GM12864 (cell line): ENCODE measurements at regions not wholly inside any gene's neighbourhood (a gene's known extent, or its start where the extent isn't known, plus 50 kb on each side); places are given as distances from the start of the nearest gene placed in this dataset.

Experiments
- DNase-seq: peaks from one replicate; pipeline ENCODE4 v3.0.0-alpha.2; 2011; ENCODE audit warnings: low read depth
- H3K4me3 ChIP-seq: 2 replicates; pipeline ENCODE4 v1.5.1; 2011; ENCODE audit warnings: mild to moderate bottlenecking, low read depth, low read length, control low read depth
- CTCF ChIP-seq: IDR thresholded peaks from 2 replicates; pipeline ENCODE4 v1.5.1; 2011; ENCODE audit warnings: low read depth, mild to moderate bottlenecking, moderate library complexity, low read length, control low read depth, inconsistent platforms; ENCODE audit errors: missing control alignments

DNA sequence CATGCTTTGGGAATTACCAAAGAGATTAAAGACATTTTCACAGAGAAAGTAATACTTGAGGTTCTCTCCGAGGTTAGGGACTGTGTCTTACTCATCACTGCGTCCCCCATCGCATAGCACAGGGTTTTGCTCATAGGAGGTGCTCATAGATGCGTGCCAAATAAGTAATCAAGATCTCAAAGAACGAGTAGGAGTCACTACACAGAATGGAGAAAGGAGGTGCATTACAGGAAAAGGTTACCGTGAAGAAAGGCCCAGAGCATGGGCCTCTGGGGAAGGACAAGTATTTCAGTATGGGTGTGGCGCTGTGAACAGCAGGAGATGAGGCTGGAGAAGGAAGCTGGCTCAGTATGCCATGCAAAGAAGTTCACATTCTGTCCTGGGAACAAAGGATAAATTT lies 182.4 kb downstream of the ACTL7B start:
- DNase-seq: no peak
- no peak for TF ChIP-seq CTCF
- H3K4me3 ChIP-seq: no peak overlapping the region

GRCh38 chr9:108672475-108673190 lies 183.2 kb downstream of the ACTL7B start:
- no peak for TF ChIP-seq CTCF
- no peak for DNase-seq
- H3K4me3 ChIP-seq: no peak overlapping the region

DNA sequence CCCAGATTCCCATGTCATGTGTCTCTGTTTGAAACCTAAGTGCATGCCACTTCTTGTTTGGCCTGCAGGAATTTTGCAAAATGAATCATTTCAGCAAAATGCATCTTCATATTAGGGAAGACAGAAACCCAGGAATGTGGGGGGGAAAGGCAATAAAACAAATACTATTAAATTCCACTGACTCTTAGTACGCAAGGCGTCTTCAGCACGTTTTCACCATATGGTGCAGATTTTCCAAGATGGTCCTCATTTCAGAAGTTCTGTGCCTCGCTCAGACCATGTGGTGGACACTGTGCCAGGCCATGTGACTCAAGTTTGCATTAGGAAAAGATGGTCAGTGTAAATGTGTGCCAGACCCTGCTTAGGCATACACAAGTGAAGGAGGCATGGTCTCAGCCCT lies 184.0 kb downstream of the ACTL7B start:
- H3K4me3 ChIP-seq: no peak overlapping the region
- no peak for DNase-seq
- TF ChIP-seq CTCF: no peak

DNA sequence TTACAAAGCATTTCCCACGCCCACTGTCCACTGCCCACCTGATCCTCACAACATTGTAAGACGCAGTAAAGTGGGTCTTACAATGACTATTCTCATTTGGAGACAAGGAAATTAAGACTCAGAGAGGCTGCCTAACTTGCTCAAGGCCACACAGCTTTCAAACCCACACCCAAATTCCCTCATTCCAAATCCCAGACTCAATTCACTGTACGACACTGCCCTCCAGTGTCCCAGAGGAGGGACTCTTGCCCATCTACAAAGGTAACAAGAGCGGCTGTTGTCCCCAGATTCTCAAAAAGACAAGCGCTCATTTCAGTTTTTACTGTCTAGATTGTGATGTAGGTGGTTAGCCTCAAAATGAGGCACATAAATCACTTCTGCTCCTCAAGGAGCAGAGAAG lies 184.6 kb downstream of the ACTL7B start:
- DNase-seq: no peak
- no peak overlapping the region for H3K4me3 ChIP-seq
- TF ChIP-seq CTCF: no peak

- no peak for TF ChIP-seq CTCF
- H3K4me3 ChIP-seq: no peak overlapping the region
- DNase-seq: no peak
Observed at GRCh38 chr9:108668938-108669335, 186.8 kb downstream of the ACTL7B start.

GRCh38 chr9:108668191-108668937 lies 187.4 kb downstream of the ACTL7B start:
- H3K4me3 ChIP-seq: no peak overlapping the region
- DNase-seq: no peak
- no peak for TF ChIP-seq CTCF
